Fibroblast of lung (primary cell): ENCODE measurements at regions not wholly inside any gene's neighbourhood (a gene's known extent, or its start where the extent isn't known, plus 50 kb on each side); places are given as distances from the start of the nearest gene placed in this dataset.

ENCODE experiments used
- DNase-seq, 2 donors: peaks; one replicate each; pipeline versions ENCODE4 v3.0.0 to v3.0.0-alpha.2; 2010; ENCODE audit warnings: low read depth in 2 of 2
- H2AFZ ChIP-seq: 2 replicates; pipeline ENCODE4 v1.5.1; 2012; ENCODE audit warnings: low read length, control low read depth, inconsistent platforms
- H3K27ac ChIP-seq: 2 replicates; pipeline ENCODE4 v1.5.1; 2011; ENCODE audit warnings: low read length, control low read depth; ENCODE audit not compliant: insufficient read depth
- H3K27me3 ChIP-seq: 2 replicates; pipeline ENCODE4 v1.5.1; 2011; ENCODE audit warnings: mild to moderate bottlenecking, low read length; ENCODE audit not compliant: control insufficient read depth, insufficient read depth
- H3K36me3 ChIP-seq: 2 replicates; pipeline ENCODE4 v1.5.1; 2011; ENCODE audit warnings: low read length; ENCODE audit not compliant: control insufficient read depth, insufficient read depth
- H3K4me1 ChIP-seq: 2 replicates; pipeline ENCODE4 v1.5.1; 2011; ENCODE audit warnings: low read length; ENCODE audit not compliant: control insufficient read depth, insufficient read depth; ENCODE audit errors: extremely low read depth
- H3K4me2 ChIP-seq: 2 replicates; pipeline ENCODE4 v1.5.1; 2011; ENCODE audit warnings: low read length, control low read depth; ENCODE audit not compliant: insufficient read depth; ENCODE audit errors: extremely low read depth
- H3K4me3 ChIP-seq, 4 experiments: fragments of 200-600 bp in 1 of 4; sonication (generic) in 1 of 4; replicated peaks in 1 of 4; 2 replicates each; pipeline ENCODE4 v1.5.1; 2011 to 2016; ENCODE audit warnings: low read length in 4 of 4, low read depth in 3 of 4, mild to moderate bottlenecking in 3 of 4, control low read depth in 2 of 4, inconsistent platforms in 1 of 4, mixed read lengths in 1 of 4; ENCODE audit not compliant: insufficient read depth in 1 of 4; ENCODE audit errors: control extremely low read depth in 1 of 4
- H3K79me2 ChIP-seq: 2 replicates; pipeline ENCODE4 v1.5.1; 2012; ENCODE audit warnings: mild to moderate bottlenecking, low read length, inconsistent platforms; ENCODE audit not compliant: control insufficient read depth, insufficient read depth
- H3K9ac ChIP-seq: 2 replicates; pipeline ENCODE4 v1.5.1; 2011; ENCODE audit warnings: mild to moderate bottlenecking, low read length, control low read depth; ENCODE audit not compliant: insufficient read depth
- H3K9me3 ChIP-seq: 2 replicates; pipeline ENCODE4 v1.5.1; 2012; ENCODE audit warnings: low read depth, low read length; ENCODE audit not compliant: control insufficient read depth, insufficient read depth
- H4K20me1 ChIP-seq: 2 replicates; pipeline ENCODE4 v1.5.1; 2011; ENCODE audit warnings: low read length; ENCODE audit not compliant: control insufficient read depth, insufficient read depth; ENCODE audit errors: extremely low read depth
- EZH2 ChIP-seq: IDR thresholded peaks from 2 replicates; pipeline ENCODE4 v1.5.1; 2012; ENCODE audit warnings: low read length, control low read depth, mild to moderate bottlenecking; ENCODE audit errors: missing control alignments
- TF ChIP-seq, protein P1 (sequence below), 2 donors: IDR thresholded peaks in 1 of 2; conservative IDR thresholded peaks in 1 of 2; 1 replicate in 1 of 2; 2 replicates in 1 of 2; pipeline ENCODE4 v1.5.1; 2011 to 2012; ENCODE audit warnings: low read length in 2 of 2, control low read depth in 1 of 2, inconsistent platforms in 1 of 2, low read depth in 1 of 2, mild to moderate bottlenecking in 1 of 2

DNA sequence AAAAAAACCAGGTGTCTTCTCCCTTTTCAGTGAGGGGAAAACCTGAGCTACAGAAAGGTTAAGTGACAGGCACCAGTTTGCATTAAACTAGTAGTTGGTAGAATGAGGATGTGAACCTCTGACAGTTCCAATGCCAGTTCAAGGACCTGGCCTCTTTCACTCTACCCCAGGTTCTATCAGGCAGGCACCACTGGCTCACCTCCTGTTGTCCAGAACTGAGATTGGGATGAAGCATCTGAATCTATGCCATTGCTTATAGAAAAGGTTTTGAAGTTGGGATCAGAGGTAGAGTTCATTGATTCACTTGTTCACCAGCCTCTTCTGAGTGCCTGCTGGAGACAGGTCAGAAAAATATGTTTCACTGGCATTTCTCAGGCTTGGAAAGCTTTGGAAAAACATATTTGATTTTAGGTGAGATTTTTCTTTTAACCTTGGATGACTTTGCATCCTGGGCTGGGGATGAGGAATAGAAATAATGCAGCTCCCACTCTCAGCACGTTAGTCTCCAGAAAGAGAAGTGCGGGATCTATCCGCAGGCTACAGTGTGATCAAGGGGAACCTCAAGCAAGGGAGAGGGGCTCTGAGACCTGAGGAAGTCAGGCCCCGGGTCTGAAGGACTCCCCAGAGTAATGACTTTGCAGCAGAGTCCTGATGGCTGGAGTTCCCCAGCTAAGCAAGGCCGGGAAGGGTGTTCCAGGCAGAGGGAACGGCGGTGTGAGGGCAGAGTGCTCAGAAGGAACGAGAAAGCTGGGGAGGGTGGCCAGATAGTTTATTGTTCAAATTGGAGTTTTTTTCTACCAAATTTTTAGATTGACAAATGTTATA is 250.3 kb downstream of the MYCN start:
- Histone ChIP-seq H3K9me3 (no peaks in the 10 kb centered on the region), H4K20me1 (no peaks in the 10 kb centered on the region), H3K4me2 (no peak overlapping the region), H3K36me3 (no peaks in the 10 kb centered on the region), H3K27me3 (no peaks in the 10 kb centered on the region), H3K27ac (no peak overlapping the region), H3K4me1 (no peaks in the 10 kb centered on the region), H3K79me2 (no peaks in the 10 kb centered on the region), H3K9ac (no peak overlapping the region), H3K4me3 (no peak overlapping the region), H2AFZ (no peak overlapping the region)
- no peak for DNase-seq
- TF ChIP-seq, protein P1, sequence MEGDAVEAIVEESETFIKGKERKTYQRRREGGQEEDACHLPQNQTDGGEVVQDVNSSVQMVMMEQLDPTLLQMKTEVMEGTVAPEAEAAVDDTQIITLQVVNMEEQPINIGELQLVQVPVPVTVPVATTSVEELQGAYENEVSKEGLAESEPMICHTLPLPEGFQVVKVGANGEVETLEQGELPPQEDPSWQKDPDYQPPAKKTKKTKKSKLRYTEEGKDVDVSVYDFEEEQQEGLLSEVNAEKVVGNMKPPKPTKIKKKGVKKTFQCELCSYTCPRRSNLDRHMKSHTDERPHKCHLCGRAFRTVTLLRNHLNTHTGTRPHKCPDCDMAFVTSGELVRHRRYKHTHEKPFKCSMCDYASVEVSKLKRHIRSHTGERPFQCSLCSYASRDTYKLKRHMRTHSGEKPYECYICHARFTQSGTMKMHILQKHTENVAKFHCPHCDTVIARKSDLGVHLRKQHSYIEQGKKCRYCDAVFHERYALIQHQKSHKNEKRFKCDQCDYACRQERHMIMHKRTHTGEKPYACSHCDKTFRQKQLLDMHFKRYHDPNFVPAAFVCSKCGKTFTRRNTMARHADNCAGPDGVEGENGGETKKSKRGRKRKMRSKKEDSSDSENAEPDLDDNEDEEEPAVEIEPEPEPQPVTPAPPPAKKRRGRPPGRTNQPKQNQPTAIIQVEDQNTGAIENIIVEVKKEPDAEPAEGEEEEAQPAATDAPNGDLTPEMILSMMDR (conservative IDR thresholded peaks at IDR 0.05 in 1 of 2, IDR thresholded peaks at IDR 0.05 in 1 of 2; ENCODE audit: low read depth in 1 of 2, low read length in 2 of 2) = no peak
- TF ChIP-seq EZH2 = no peak

DNA sequence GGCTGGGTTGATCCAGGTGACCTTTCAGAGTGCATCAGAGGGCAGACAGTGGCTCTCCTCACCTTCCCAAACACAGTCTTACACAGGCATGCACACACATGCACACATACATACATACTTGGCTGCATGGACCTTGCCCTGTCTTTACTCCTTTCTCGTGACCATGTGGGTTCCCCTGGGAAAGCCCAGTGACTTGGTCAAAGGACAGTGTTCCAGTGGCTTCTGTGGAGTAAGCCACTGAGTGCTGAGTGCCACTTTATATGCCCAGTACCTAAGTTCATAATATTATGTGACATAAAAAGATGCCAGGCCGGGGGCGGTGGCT is 249.4 kb downstream of the MYCN start:
- Histone ChIP-seq H3K9ac (no peak overlapping the region), H2AFZ (no peak overlapping the region), H3K4me2 (no peak overlapping the region), H4K20me1 (no peaks in the 10 kb centered on the region), H3K79me2 (no peaks in the 10 kb centered on the region), H3K27me3 (no peaks in the 10 kb centered on the region), H3K27ac (no peak overlapping the region), H3K4me1 (no peaks in the 10 kb centered on the region), H3K4me3 (no peak overlapping the region), H3K9me3 (no peaks in the 10 kb centered on the region), H3K36me3 (no peaks in the 10 kb centered on the region)
- TF ChIP-seq, protein P1 (conservative IDR thresholded peaks at IDR 0.05 in 1 of 2, IDR thresholded peaks at IDR 0.05 in 1 of 2; ENCODE audit: low read depth in 1 of 2, low read length in 2 of 2) = no peak
- no peak for TF ChIP-seq EZH2
- no peak for DNase-seq

DNA sequence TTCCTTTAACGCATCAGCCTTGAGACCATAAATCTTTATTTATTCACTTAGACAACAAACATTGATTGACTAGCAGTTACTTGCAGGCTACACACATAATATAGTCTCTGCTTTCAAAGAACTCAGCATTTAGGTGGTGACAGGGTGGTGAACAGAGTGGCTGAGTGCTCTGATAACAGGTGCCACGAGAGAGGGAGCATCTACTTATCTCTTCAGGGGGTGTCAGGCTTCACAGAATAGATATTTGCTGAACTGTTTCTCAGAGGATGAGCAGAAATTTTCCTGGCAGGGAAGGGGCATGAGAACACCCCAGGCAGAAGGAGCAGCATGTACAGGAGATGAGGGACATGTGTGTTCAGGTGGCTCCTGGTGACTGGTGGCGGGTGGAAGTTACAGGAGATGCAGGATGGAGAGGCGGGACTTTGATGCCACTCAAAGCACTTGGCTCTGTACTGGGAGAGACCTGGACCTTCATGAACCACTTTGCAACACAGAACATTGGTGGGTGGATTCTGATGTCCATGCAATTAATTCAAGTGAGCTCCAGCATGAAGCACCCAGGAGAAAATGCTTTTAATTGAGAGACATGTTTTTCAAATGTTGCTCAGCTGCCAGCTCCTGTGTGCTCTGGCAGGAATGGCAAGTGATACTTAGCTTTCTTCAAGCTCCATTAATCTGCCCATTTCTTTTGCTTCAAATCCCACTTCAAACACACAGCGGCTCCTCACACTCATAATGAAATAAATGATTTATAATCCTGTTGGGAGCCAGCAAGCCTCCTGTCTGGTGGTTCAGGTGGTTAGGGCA is 248.9 kb downstream of the MYCN start:
- H3K27ac ChIP-seq = no peak overlapping the region
- TF ChIP-seq, protein P1 (conservative IDR thresholded peaks at IDR 0.05 in 1 of 2, IDR thresholded peaks at IDR 0.05 in 1 of 2; ENCODE audit: low read depth in 1 of 2, low read length in 2 of 2) = no peak
- TF ChIP-seq EZH2 = no peak

More for the DNA sequence above, 248.9 kb downstream of the MYCN start:
- H2AFZ ChIP-seq = no peak overlapping the region
- no peaks in the 10 kb centered on the region for H3K9me3 ChIP-seq
- no peak for DNase-seq
- no peaks in the 10 kb centered on the region for H3K36me3 ChIP-seq
- no peak overlapping the region for H3K4me3 ChIP-seq
- no peaks in the 10 kb centered on the region for H3K27me3 ChIP-seq
- H3K4me2 ChIP-seq = no peak overlapping the region
- no peaks in the 10 kb centered on the region for H3K79me2 ChIP-seq
- no peaks in the 10 kb centered on the region for H4K20me1 ChIP-seq
- H3K9ac ChIP-seq = no peak overlapping the region
- H3K4me1 ChIP-seq = no peaks in the 10 kb centered on the region
